ENCODE measurements at regions not wholly inside any gene's neighbourhood (a gene's known extent, or its start where the extent isn't known, plus 50 kb on each side); places are given as distances from the start of the nearest gene placed in this dataset.

DNA sequence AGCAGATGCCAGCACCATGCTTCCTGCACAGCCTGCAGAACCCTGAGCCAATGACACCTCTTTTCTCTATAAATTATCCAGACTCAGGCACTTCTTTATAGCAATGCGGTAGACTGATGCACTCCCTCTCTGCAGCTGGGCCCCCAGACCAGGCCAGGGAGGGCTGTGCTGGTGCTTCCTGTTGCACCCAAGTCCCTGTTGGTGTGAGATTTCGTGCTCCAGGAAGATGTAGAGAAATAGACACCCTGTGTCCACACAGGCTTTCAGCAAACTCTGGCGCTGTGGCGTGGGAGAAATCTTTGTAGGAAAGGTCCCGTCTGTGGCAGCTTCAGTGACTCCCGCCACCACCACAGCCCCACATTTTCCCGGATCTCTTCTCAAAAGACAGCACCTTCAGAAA is 572.2 kb downstream of the GALR1 start:
- ChIA-PET POLR2A (no interaction called here), CTCF (ENCODE audit: low intra/inter-chr PET ratio, low total read pairs) (no interaction called here)
- H4K20me1 ChIP-seq (ENCODE audit: insufficient read depth, low read length) = no peaks in the 10 kb centered on the region
- FAIRE-seq (no peak), DNase-seq (ENCODE audit: low spot score) (no peak), ATAC-seq (no peak)
- H3K27me3 ChIP-seq (ENCODE audit: control insufficient read depth in 1 of 2, insufficient read depth in 2 of 2, low read length in 2 of 2) = peaks cover 0 to 6% of the 10 kb centered on the region in 2 experiments; a peak in 2 of 5 replicates
- TF ChIP-seq ASH2L (IDR thresholded peaks at IDR 0.05; ENCODE audit: insufficient read length, low read depth, low read length) (no peak), ZNF558 (CRISPR knock-in tag; IDR thresholded peaks at IDR 0.05; ENCODE audit: borderline replicate concordance) (no peak), ZNF546 (CRISPR knock-in tag; conservative IDR thresholded peaks at IDR 0.05) (no peak), ZNF720 (CRISPR knock-in tag; IDR thresholded peaks at IDR 0.05) (no peak), HDAC6 (IDR thresholded peaks at IDR 0.05; ENCODE audit: low read depth, low read length) (no peak), FOSL1 (CRISPR knock-in tag; IDR thresholded peaks at IDR 0.05; ENCODE audit: borderline replicate concordance) (no peak), SMAD9 (CRISPR knock-in tag; IDR thresholded peaks at IDR 0.05) (no peak), SIN3A (IDR thresholded peaks at IDR 0.05; ENCODE audit: borderline replicate concordance, low read depth, low read length) (no peak), SALL1 (CRISPR knock-in tag; IDR thresholded peaks at IDR 0.05) (no peak), ZNF652 (CRISPR knock-in tag; IDR thresholded peaks at IDR 0.05; ENCODE audit: borderline replicate concordance, low read depth) (no peak), ZNF580 (CRISPR knock-in tag; IDR thresholded peaks at IDR 0.05; ENCODE audit: borderline replicate concordance, low read depth) (no peak), ZBTB42 (CRISPR knock-in tag; IDR thresholded peaks at IDR 0.05) (no peak), FOSL2 (CRISPR knock-in tag; IDR thresholded peaks at IDR 0.05) (no peak), REL (CRISPR knock-in tag; conservative IDR thresholded peaks at IDR 0.05) (no peak), KLF16 (CRISPR knock-in tag; IDR thresholded peaks at IDR 0.05) (no peak), ZBTB7A (CRISPR knock-in tag; IDR thresholded peaks at IDR 0.05) (no peak)
- TF ChIP-seq, protein P1, sequence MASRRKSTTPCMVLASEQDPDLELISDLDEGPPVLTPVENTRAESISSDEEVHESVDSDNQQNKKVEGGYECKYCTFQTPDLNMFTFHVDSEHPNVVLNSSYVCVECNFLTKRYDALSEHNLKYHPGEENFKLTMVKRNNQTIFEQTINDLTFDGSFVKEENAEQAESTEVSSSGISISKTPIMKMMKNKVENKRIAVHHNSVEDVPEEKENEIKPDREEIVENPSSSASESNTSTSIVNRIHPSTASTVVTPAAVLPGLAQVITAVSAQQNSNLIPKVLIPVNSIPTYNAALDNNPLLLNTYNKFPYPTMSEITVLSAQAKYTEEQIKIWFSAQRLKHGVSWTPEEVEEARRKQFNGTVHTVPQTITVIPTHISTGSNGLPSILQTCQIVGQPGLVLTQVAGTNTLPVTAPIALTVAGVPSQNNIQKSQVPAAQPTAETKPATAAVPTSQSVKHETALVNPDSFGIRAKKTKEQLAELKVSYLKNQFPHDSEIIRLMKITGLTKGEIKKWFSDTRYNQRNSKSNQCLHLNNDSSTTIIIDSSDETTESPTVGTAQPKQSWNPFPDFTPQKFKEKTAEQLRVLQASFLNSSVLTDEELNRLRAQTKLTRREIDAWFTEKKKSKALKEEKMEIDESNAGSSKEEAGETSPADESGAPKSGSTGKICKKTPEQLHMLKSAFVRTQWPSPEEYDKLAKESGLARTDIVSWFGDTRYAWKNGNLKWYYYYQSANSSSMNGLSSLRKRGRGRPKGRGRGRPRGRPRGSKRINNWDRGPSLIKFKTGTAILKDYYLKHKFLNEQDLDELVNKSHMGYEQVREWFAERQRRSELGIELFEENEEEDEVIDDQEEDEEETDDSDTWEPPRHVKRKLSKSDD (CRISPR knock-in tag; IDR thresholded peaks at IDR 0.05; ENCODE audit: low read depth) = no peak
- H3K4me3 ChIP-seq (replicated peaks in 1 of 3; ENCODE audit: insufficient read depth in 1 of 3, low read depth in 2 of 3, low read length in 3 of 3) = no peak overlapping the region
- peaks cover 9% of the 10 kb centered on the region for H3K9me3 ChIP-seq (ENCODE audit: low read length)
- no TSS peak for BruUV-seq (replicated peaks)
- H3K36me3 ChIP-seq (replicated peaks in 1 of 2; ENCODE audit: control insufficient read depth in 1 of 2, insufficient read depth in 2 of 2, low read length in 2 of 2) = no peaks in the 10 kb centered on the region
- in situ Hi-C loops (cut with HindIII; ENCODE audit: extremely low pct_ligation_motif_present, low pct_unique_long_range_greater_than_20kb) = no loop called here
- 20% methylated on average over 5 of the region's 7 CpGs for WGBS (ENCODE audit: low lambda C conversion rate)
- no peaks in the 10 kb centered on the region for H3K4me1 ChIP-seq (ENCODE audit: insufficient read depth, low read length)
- intact Hi-C loops (cut with micrococcal nuclease; ENCODE audit: unreplicated experiment) = no loop called here
- no peak overlapping the region for H3K9ac ChIP-seq (ENCODE audit: insufficient read depth, low read depth, low read length)
- no peak overlapping the region for H3K27ac ChIP-seq (ENCODE audit: extremely low read length, insufficient read depth, low read length)
- no peaks in the 10 kb centered on the region for H3K79me2 ChIP-seq (ENCODE audit: insufficient read depth, low read length)
- H2AFZ ChIP-seq (ENCODE audit: low read length) = no peak overlapping the region
- H3K4me2 ChIP-seq (ENCODE audit: low read depth, low read length) = no peak overlapping the region

All from HepG2 (cell line).